ENCODE measurements at regions not wholly inside any gene's neighbourhood (a gene's known extent, or its start where the extent isn't known, plus 50 kb on each side); places are given as distances from the start of the nearest gene placed in this dataset.

GRCh38 chr16:55015181-55015913 is 84.7 kb downstream of the IRX5 start:
- peaks cover 0 to 4% of the 10 kb centered on the region in 2 experiments; a peak in 1 of 5 replicates for H3K4me1 ChIP-seq (replicated peaks in 1 of 2; ENCODE audit: control insufficient read depth in 2 of 2, insufficient read depth in 2 of 2, low read length in 2 of 2)
- H3K79me2 ChIP-seq (ENCODE audit: control insufficient read depth, insufficient read depth, low read length), result no peaks in the 10 kb centered on the region
- no peaks in the 10 kb centered on the region for H3K36me3 ChIP-seq (ENCODE audit: control insufficient read depth, insufficient read depth, low read length)
- in situ Hi-C loops (cut with MboI) (loop anchor here (25.0 kb wide), 1 partner anchor 1078 kb away; no protein-coding TSS in a partner anchor), intact Hi-C loops (cut with micrococcal nuclease) (no loop called here)
- H3K9me3 ChIP-seq (replicated peaks; ENCODE audit: control insufficient read depth, insufficient read depth, low read depth, low read length), result no peaks in the 10 kb centered on the region; the same call in 1 of the 2 replicates
- under 1% methylated on average over 10 of the region's 10 CpGs for WGBS (ENCODE audit: insufficient coverage, low coverage, missing lambda C conversion rate)
- H3K27me3 ChIP-seq (ENCODE audit: control insufficient read depth in 2 of 2, insufficient read depth in 2 of 2, low read length in 2 of 2), result peaks cover 0 to 10% of the 10 kb centered on the region in 2 experiments; a peak in 1 of 5 replicates
- no peak overlapping the region for H3K27ac ChIP-seq (ENCODE audit: extremely low read depth, low read depth, low read length)
- ChIA-PET POLR2A (interaction anchor here (0.7 kb wide), 1 partner anchor 12 kb away, joined by 3 read pairs; no protein-coding TSS in a partner anchor), CTCF (ENCODE audit: low intra/inter-chr PET ratio) (no interaction called here)
- ATAC-seq (no peak; the same call in 2 of the 3 replicates), DNase-seq (ENCODE audit: extremely low read depth in 1 of 4, low spot score in 3 of 4) (no peak), FAIRE-seq (no peak)
- TF ChIP-seq, protein P1, sequence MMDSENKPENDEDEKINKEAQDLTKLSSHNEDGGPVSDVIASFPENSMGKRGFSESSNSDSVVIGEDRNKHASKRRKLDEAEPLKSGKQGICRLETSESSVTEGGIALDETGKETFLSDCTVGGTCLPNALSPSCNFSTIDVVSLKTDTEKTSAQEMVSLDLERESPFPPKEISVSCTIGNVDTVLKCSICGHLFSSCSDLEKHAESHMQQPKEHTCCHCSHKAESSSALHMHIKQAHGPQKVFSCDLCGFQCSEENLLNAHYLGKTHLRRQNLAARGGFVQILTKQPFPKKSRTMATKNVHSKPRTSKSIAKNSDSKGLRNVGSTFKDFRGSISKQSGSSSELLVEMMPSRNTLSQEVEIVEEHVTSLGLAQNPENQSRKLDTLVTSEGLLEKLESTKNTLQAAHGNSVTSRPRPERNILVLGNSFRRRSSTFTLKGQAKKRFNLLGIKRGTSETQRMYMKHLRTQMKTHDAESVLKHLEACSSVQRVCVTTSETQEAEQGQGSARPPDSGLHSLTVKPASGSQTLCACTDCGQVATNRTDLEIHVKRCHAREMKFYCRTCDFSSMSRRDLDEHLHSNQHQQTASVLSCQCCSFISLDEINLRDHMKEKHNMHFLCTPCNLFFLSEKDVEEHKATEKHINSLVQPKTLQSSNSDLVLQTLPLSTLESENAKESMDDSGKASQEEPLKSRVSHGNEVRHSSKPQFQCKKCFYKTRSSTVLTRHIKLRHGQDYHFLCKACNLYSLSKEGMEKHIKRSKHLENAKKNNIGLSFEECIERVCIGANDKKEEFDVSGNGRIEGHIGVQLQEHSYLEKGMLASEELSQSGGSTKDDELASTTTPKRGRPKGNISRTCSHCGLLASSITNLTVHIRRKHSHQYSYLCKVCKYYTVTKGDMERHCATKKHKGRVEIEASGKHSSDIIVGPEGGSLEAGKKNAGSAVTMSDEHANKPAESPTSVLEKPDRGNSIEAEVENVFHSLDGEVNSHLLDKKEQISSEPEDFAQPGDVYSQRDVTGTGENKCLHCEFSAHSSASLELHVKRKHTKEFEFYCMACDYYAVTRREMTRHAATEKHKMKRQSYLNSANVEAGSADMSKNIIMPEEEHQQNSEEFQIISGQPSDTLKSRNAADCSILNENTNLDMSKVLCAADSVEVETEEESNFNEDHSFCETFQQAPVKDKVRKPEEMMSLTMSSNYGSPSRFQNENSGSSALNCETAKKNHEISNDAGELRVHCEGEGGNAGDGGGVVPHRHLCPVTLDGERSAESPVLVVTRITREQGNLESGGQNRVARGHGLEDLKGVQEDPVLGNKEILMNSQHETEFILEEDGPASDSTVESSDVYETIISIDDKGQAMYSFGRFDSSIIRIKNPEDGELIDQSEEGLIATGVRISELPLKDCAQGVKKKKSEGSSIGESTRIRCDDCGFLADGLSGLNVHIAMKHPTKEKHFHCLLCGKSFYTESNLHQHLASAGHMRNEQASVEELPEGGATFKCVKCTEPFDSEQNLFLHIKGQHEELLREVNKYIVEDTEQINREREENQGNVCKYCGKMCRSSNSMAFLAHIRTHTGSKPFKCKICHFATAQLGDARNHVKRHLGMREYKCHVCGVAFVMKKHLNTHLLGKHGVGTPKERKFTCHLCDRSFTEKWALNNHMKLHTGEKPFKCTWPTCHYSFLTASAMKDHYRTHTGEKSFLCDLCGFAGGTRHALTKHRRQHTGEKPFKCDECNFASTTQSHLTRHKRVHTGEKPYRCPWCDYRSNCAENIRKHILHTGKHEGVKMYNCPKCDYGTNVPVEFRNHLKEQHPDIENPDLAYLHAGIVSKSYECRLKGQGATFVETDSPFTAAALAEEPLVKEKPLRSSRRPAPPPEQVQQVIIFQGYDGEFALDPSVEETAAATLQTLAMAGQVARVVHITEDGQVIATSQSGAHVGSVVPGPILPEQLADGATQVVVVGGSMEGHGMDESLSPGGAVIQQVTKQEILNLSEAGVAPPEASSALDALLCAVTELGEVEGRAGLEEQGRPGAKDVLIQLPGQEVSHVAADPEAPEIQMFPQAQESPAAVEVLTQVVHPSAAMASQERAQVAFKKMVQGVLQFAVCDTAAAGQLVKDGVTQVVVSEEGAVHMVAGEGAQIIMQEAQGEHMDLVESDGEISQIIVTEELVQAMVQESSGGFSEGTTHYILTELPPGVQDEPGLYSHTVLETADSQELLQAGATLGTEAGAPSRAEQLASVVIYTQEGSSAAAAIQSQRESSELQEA (IDR thresholded peaks at IDR 0.05; ENCODE audit: low read depth), result peak; percentile 63
- TF ChIP-seq DPF2 (IDR thresholded peaks at IDR 0.05), result no peak
- no peaks in the 10 kb centered on the region for H3K9me1 ChIP-seq (ENCODE audit: control insufficient read depth, insufficient read depth, low read length)
- no peaks in the 10 kb centered on the region for H4K20me1 ChIP-seq (replicated peaks; ENCODE audit: control insufficient read depth, insufficient read depth, low read length)
- H3K4me3 ChIP-seq, result no peak overlapping the region
- H3K4me2 ChIP-seq (ENCODE audit: insufficient read depth, low read length), result no peak overlapping the region
- no TSS peak for BruUV-seq (replicated peaks)
- no peak overlapping the region for H2AFZ ChIP-seq (ENCODE audit: low read depth, low read length)
- no peak overlapping the region for H3K9ac ChIP-seq (ENCODE audit: insufficient read depth in 1 of 2, low read depth in 2 of 2, low read length in 2 of 2)

Data from K562 (cell line).